WTC11 (cell line): ENCODE measurements at regions not wholly inside any gene's neighbourhood (a gene's known extent, or its start where the extent isn't known, plus 50 kb on each side); places are given as distances from the start of the nearest gene placed in this dataset.

ENCODE experiments used
- ATAC-seq: fragments of 200-7000 bp; cut with Tn5 transposase; 2 replicates; pipeline ENCODE4 v1.10.0; 2021; ENCODE audit warnings: mild to moderate bottlenecking, moderate library complexity
- CTCF ChIA-PET: fragments of 300-600 bp; sonication (Branson Sonifier 250); formaldehyde crosslinking; loops from one replicate; lab custom pipeline; 2021; ENCODE audit warnings: antibody characterized with exemption; lab: Charles Lee
- POLR2A ChIA-PET: fragments of 350-600 bp; sonication (Branson Sonifier 250); formaldehyde crosslinking; loops from one replicate; lab custom pipeline; 2021; ENCODE audit warnings: antibody characterized with exemption; lab: Charles Lee
- DNase-seq: peaks from one replicate; pipeline ENCODE4 v3.0.0; 2021; ENCODE audit warnings: low spot score
- H3K27ac Mint-ChIP-seq: 2 replicates; pipeline ENCODE4 v1.8.0; 2021; ENCODE audit warnings: mixed read lengths
- H3K27me3 Mint-ChIP-seq: 2 replicates; pipeline ENCODE4 v1.8.0; 2021; ENCODE audit warnings: low read depth, mild to moderate bottlenecking, moderate library complexity, mixed read lengths
- H3K36me3 Mint-ChIP-seq: 2 replicates; pipeline ENCODE4 v1.8.0; 2021; ENCODE audit warnings: mixed read lengths
- H3K4me1 Mint-ChIP-seq: 2 replicates; pipeline ENCODE4 v1.8.0; 2022; ENCODE audit warnings: mixed read lengths
- H3K4me3 Mint-ChIP-seq: 2 replicates; pipeline ENCODE4 v1.8.0; 2021; ENCODE audit warnings: mild to moderate bottlenecking, moderate library complexity, mixed read lengths
- H3K9me3 Mint-ChIP-seq: 2 replicates; pipeline ENCODE4 v1.8.0; 2021; ENCODE audit warnings: mixed read lengths
- CREM ChIP-seq: sonication (generic); formaldehyde crosslinking; IDR thresholded peaks from 2 replicates; pipeline ENCODE4 v1.8.1; 2022; ENCODE audit warnings: mild to moderate bottlenecking, missing genetic modification reagents, moderate library complexity
- E2F4 ChIP-seq: sonication (generic); formaldehyde crosslinking; IDR thresholded peaks from 2 replicates; pipeline ENCODE4 v1.8.1; 2022; ENCODE audit warnings: low read depth, mild to moderate bottlenecking, moderate library complexity, missing genetic modification reagents, borderline replicate concordance
- ETV6 ChIP-seq: sonication (generic); formaldehyde crosslinking; IDR thresholded peaks from 2 replicates; pipeline ENCODE4 v1.8.1; 2022; ENCODE audit warnings: mild to moderate bottlenecking, missing genetic modification reagents
- FOXJ3 ChIP-seq: sonication (generic); formaldehyde crosslinking; IDR thresholded peaks from 2 replicates; pipeline ENCODE4 v1.9.0; 2021; ENCODE audit warnings: missing genetic modification reagents, mild to moderate bottlenecking, borderline replicate concordance
- FOXK1 ChIP-seq: sonication (generic); formaldehyde crosslinking; IDR thresholded peaks from 2 replicates; pipeline ENCODE4 v1.8.0; 2022; ENCODE audit warnings: mild to moderate bottlenecking, moderate library complexity, missing genetic modification reagents
- NFATC4 ChIP-seq: fragments of 250-450 bp; sonication (Bioruptor Pico); IDR thresholded peaks from 2 replicates; pipeline ENCODE4 v1.9.0; 2021; ENCODE audit warnings: mild to moderate bottlenecking
- NR2C2 ChIP-seq: sonication (generic); formaldehyde crosslinking; IDR thresholded peaks from 2 replicates; pipeline ENCODE4 v1.8.0; 2022; ENCODE audit warnings: mild to moderate bottlenecking, missing genetic modification reagents
- NR3C1 ChIP-seq: sonication (generic); formaldehyde crosslinking; conservative IDR thresholded peaks from 2 replicates; pipeline ENCODE4 v1.8.1; 2023; ENCODE audit warnings: low read depth, mild to moderate bottlenecking, missing genetic modification reagents
- PRDM15 ChIP-seq: sonication (generic); formaldehyde crosslinking; IDR thresholded peaks from 2 replicates; pipeline ENCODE4 v1.8.0; 2022; ENCODE audit warnings: missing genetic modification reagents
- PREB ChIP-seq: sonication (generic); formaldehyde crosslinking; IDR thresholded peaks from 2 replicates; pipeline ENCODE4 v1.8.1; 2022; ENCODE audit warnings: mild to moderate bottlenecking, missing genetic modification reagents, moderate library complexity, borderline replicate concordance
- RELA ChIP-seq: sonication (generic); formaldehyde crosslinking; IDR thresholded peaks from 2 replicates; pipeline ENCODE4 v1.8.1; 2022; ENCODE audit warnings: missing genetic modification reagents, mild to moderate bottlenecking, borderline replicate concordance
- RORB ChIP-seq: fragments of 250-450 bp; sonication (Bioruptor Pico); IDR thresholded peaks from 2 replicates; pipeline ENCODE4 v1.9.0; 2021; ENCODE audit warnings: mild to moderate bottlenecking
- SMAD3 ChIP-seq: sonication (generic); formaldehyde crosslinking; IDR thresholded peaks from 2 replicates; pipeline ENCODE4 v1.8.0; 2022; ENCODE audit warnings: missing genetic modification reagents, mild to moderate bottlenecking, borderline replicate concordance
- SP1 ChIP-seq: sonication (generic); formaldehyde crosslinking; conservative IDR thresholded peaks from 2 replicates; pipeline ENCODE4 v1.8.1; 2022; ENCODE audit warnings: missing genetic modification reagents
- USF2 ChIP-seq: sonication (generic); formaldehyde crosslinking; IDR thresholded peaks from 2 replicates; pipeline ENCODE4 v1.8.1; 2023; ENCODE audit warnings: mild to moderate bottlenecking, missing genetic modification reagents, moderate library complexity
- ZBTB21 ChIP-seq: sonication (generic); formaldehyde crosslinking; IDR thresholded peaks from 2 replicates; pipeline ENCODE4 v1.8.1; 2023; ENCODE audit warnings: mild to moderate bottlenecking, missing genetic modification reagents, borderline replicate concordance
- ZNF263 ChIP-seq: sonication (generic); formaldehyde crosslinking; IDR thresholded peaks from 2 replicates; pipeline ENCODE4 v1.8.1; 2022; ENCODE audit warnings: low read depth, mild to moderate bottlenecking, moderate library complexity, missing genetic modification reagents
- ZNF416 ChIP-seq: fragments of 250-450 bp; sonication (Bioruptor Pico); IDR thresholded peaks from 2 replicates; pipeline ENCODE4 v1.9.0; 2021; ENCODE audit warnings: mild to moderate bottlenecking, inconsistent platforms

- peaks cover 13% of the 10 kb centered on the region for H3K36me3 Mint-ChIP-seq
- no peak overlapping the region for H3K4me3 Mint-ChIP-seq
- H3K9me3 Mint-ChIP-seq, result peaks cover 22% of the 10 kb centered on the region
- H3K27ac Mint-ChIP-seq, result no peak overlapping the region
- no peak for DNase-seq
- ChIA-PET CTCF (no interaction called here), POLR2A (no interaction called here)
- no peak for ATAC-seq
- TF ChIP-seq CREM (CRISPR knock-in tag), result no peak
- no peak for TF ChIP-seq RELA (CRISPR knock-in tag)
- no peak for TF ChIP-seq PRDM15 (CRISPR knock-in tag)
- TF ChIP-seq SP1 (CRISPR knock-in tag), result no peak
- no peak for TF ChIP-seq PREB
- TF ChIP-seq NR2C2 (CRISPR knock-in tag), result no peak
- no peak for TF ChIP-seq ZNF263 (CRISPR knock-in tag)
- TF ChIP-seq NR3C1 (CRISPR knock-in tag), result no peak
- TF ChIP-seq NFATC4 (CRISPR knock-in tag), result no peak
- TF ChIP-seq FOXK1 (CRISPR knock-in tag), result no peak
- no peak for TF ChIP-seq ZNF416 (CRISPR knock-in tag)
- no peak for TF ChIP-seq SMAD3 (CRISPR knock-in tag)
- no peak for TF ChIP-seq ZBTB21 (CRISPR knock-in tag)
- TF ChIP-seq, all 79 proteins: peak for 0
- Mint-ChIP-seq H3K4me1 (peaks cover 26% of the 10 kb centered on the region), H3K27me3 (no peaks in the 10 kb centered on the region)
Measured at GRCh38 chr4:181645489-181645888, 597.7 kb upstream of the TENM3 start.

GRCh38 chr4:181646864-181647263, 596.3 kb upstream of the TENM3 start:
- H3K9me3 Mint-ChIP-seq, result peaks cover 21% of the 10 kb centered on the region
- DNase-seq, result no peak
- TF ChIP-seq RORB (no peak), FOXJ3 (CRISPR knock-in tag) (no peak), SMAD3 (CRISPR knock-in tag) (no peak), RELA (CRISPR knock-in tag) (no peak), E2F4 (CRISPR knock-in tag) (no peak), ETV6 (CRISPR knock-in tag) (no peak), USF2 (no peak), CREM (CRISPR knock-in tag) (no peak)
- TF ChIP-seq, all 79 proteins: peak for 0
- Mint-ChIP-seq H3K4me1 (peaks cover 26% of the 10 kb centered on the region), H3K27me3 (no peaks in the 10 kb centered on the region), H3K4me3 (no peak overlapping the region), H3K36me3 (peaks cover 13% of the 10 kb centered on the region), H3K27ac (no peak overlapping the region)
- no peak for ATAC-seq
- ChIA-PET CTCF (no interaction called here), POLR2A (no interaction called here)
